ENCODE measurements at regions not wholly inside any gene's neighbourhood (a gene's known extent, or its start where the extent isn't known, plus 50 kb on each side); places are given as distances from the start of the nearest gene placed in this dataset.

GRCh38 chr9:91157883-91158282 is 203.8 kb downstream of the AUH start:
- TF ChIP-seq CTCF (IDR thresholded peaks at IDR 0.05): no peak
- no peak for TF ChIP-seq ZFX (IDR thresholded peaks at IDR 0.05; ENCODE audit: borderline replicate concordance)

All from 22Rv1 (cell line).